Epithelial cell of proximal tubule (primary cell): ENCODE measurements at regions not wholly inside any gene's neighbourhood (a gene's known extent, or its start where the extent isn't known, plus 50 kb on each side); places are given as distances from the start of the nearest gene placed in this dataset.
A peak's percentile ranks its signal among the peaks of the same experiment; 100 is the strongest.

Source experiments
- DNase-seq: peaks from one replicate; pipeline ENCODE4 v3.0.0-alpha.2; 2011; ENCODE audit warnings: low read depth
- H3K4me3 ChIP-seq: 2 replicates; pipeline ENCODE4 v1.5.1; 2011; ENCODE audit warnings: low read depth, mild to moderate bottlenecking, low read length
- CTCF ChIP-seq: conservative IDR thresholded peaks from 2 replicates; pipeline ENCODE4 v1.5.1; 2012; ENCODE audit warnings: low read depth, mild to moderate bottlenecking, low read length

- no peak for DNase-seq
- no peak for TF ChIP-seq CTCF
- no peak overlapping the region for H3K4me3 ChIP-seq
Measured at GRCh38 chr5:168075387-168075786, 216.1 kb upstream of the WWC1 start.

- no peak for DNase-seq
- peak; percentile 77 for TF ChIP-seq CTCF
- H3K4me3 ChIP-seq = no peak overlapping the region
Measured at GRCh38 chr5:168076561-168076991, 214.9 kb upstream of the WWC1 start.

DNA sequence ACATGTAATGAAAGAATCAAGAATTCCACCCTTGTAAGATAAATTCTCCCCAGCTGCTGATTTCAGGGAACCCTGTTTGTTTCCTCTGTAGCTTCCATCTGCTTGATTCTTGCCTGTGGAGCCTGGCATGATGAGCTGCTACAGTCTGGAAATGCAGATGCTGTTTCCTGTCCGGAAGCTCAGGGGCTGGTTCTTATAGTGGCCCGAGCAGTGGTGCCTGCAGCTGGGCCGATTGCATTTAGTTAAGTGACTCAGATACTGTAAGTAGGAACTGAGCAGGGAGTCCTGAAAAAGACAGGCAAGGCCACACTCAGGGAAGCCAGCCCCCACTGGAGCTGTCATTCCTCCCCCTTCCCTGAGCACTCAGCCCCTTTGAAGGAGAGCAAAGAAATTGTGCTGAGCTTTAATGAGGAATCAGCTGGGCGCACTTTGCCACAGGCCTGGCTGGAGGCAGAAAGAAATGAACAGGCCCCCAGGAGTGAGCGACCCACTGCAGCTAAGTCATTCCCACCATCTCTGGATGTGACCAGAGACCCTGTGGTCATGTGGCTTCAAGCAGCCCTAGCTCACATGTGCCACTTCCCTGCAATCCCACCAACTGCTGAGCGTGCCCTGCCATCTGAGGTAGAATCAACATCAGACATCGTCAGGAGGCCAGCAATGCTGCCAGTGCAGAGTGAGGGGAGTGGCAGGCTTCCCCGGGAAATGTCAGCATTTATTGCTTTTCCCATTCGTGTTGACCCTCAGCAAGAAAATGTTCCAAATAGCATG lies 206.0 kb upstream of the WWC1 start:
- TF ChIP-seq CTCF = no peak
- DNase-seq = no peak
- H3K4me3 ChIP-seq = no peak overlapping the region

- no peak for DNase-seq
- peak; percentile 15 for TF ChIP-seq CTCF
Measured at GRCh38 chr5:168086104-168086610, 205.3 kb upstream of the WWC1 start.

GRCh38 chr5:168086746-168087145 lies 204.7 kb upstream of the WWC1 start:
- no peak overlapping the region for H3K4me3 ChIP-seq
- no peak for TF ChIP-seq CTCF
- DNase-seq = no peak

More at GRCh38 chr5:168086104-168086610, 205.3 kb upstream of the WWC1 start:
- H3K4me3 ChIP-seq = no peak overlapping the region

- no peak overlapping the region for H3K4me3 ChIP-seq
- TF ChIP-seq CTCF = no peak
- no peak for DNase-seq
Measured at GRCh38 chr5:168088410-168089173, 202.9 kb upstream of the WWC1 start.
